ENCODE measurements at regions not wholly inside any gene's neighbourhood (a gene's known extent, or its start where the extent isn't known, plus 50 kb on each side); places are given as distances from the start of the nearest gene placed in this dataset.

- intact Hi-C loops (cut with DNase I; ENCODE audit: low total_unique reads), result no loop called here
- Histone ChIP-seq H3K4me3 (no peak overlapping the region), H3K27me3 (no peaks in the 10 kb centered on the region), H3K27ac (no peak overlapping the region), H3K9me3 (peaks cover 0 to 6% (median 0%) of the 10 kb centered on the region in 4 donors), H3K36me3 (no peaks in the 10 kb centered on the region), H3K4me1 (no peaks in the 10 kb centered on the region)
- WGBS, 5 donors, result 74 to 83% (median 75%) methylated on average over 2 of the region's 2 CpGs
- TF ChIP-seq POLR2A (IDR thresholded peaks at IDR 0.05), result no peak
- TF ChIP-seq POLR2AphosphoS5 (IDR thresholded peaks at IDR 0.05), result no peak
- no peak for TF ChIP-seq CTCF (IDR thresholded peaks at IDR 0.05)
- no peak for TF ChIP-seq EP300 (IDR thresholded peaks at IDR 0.05)
- DNase-seq, result no peak
These were observed 86.5 kb upstream of the FXR1 start for GRCh38 chr3:180825964-180826363.

DNA sequence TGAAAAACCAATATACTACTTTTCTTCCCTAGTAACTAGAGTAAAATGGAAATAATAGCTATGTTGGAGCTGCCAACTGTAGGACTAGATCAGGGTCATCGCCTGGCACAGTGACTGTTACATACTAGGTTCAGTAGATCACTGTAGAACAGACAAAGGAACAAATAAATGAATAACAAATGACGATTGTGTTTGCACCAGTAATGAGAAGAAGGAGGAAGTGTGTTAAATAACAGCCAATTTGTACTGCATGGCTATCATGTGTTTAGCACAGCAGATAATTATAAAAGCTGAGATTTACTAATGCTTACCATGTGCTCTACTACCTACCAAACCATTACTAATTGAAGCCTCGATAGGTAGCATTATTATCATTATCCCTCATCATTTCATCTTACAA, 85.3 kb upstream of the FXR1 start:
- peaks cover 0 to 6% (median 0%) of the 10 kb centered on the region in 4 donors for H3K9me3 ChIP-seq
- H3K36me3 ChIP-seq, result no peaks in the 10 kb centered on the region
- 77 to 84% (median 82%) methylated on average over 3 of the region's 3 CpGs for WGBS, 5 donors
- no peak for DNase-seq
- intact Hi-C loops (cut with DNase I; ENCODE audit: low total_unique reads), result no loop called here
- H3K4me3 ChIP-seq, result no peak overlapping the region
- H3K27me3 ChIP-seq, result no peaks in the 10 kb centered on the region
- H3K27ac ChIP-seq, result no peak overlapping the region
- H3K4me1 ChIP-seq, result no peaks in the 10 kb centered on the region
- no peak for TF ChIP-seq POLR2AphosphoS5 (IDR thresholded peaks at IDR 0.05)
- TF ChIP-seq CTCF (IDR thresholded peaks at IDR 0.05), result no peak
- no peak for TF ChIP-seq POLR2A (IDR thresholded peaks at IDR 0.05)
- TF ChIP-seq EP300 (IDR thresholded peaks at IDR 0.05), result no peak

GRCh38 chr3:180828001-180828720, 84.3 kb upstream of the FXR1 start:
- TF ChIP-seq CTCF (IDR thresholded peaks at IDR 0.05) (no peak), EP300 (IDR thresholded peaks at IDR 0.05) (no peak), POLR2A (IDR thresholded peaks at IDR 0.05) (no peak), POLR2AphosphoS5 (IDR thresholded peaks at IDR 0.05) (no peak)
- 88 to 94% (median 92%) methylated on average over 9 to 36 of the region's 36 CpGs for WGBS, 5 donors
- intact Hi-C loops (cut with DNase I; ENCODE audit: low total_unique reads), result no loop called here
- no peaks in the 10 kb centered on the region for H3K27me3 ChIP-seq
- no peak overlapping the region for H3K4me3 ChIP-seq
- H3K36me3 ChIP-seq, result no peaks in the 10 kb centered on the region
- H3K4me1 ChIP-seq, result no peaks in the 10 kb centered on the region
- H3K9me3 ChIP-seq, result peaks cover 0 to 6% (median 0%) of the 10 kb centered on the region in 4 donors
- H3K27ac ChIP-seq, result no peak overlapping the region
- no peak for DNase-seq

- peak in 1 of 2 donors; percentile 1 for DNase-seq
- no peak overlapping the region for H3K27ac ChIP-seq
- intact Hi-C loops (cut with DNase I; ENCODE audit: low total_unique reads), result no loop called here
- H3K36me3 ChIP-seq, result no peaks in the 10 kb centered on the region
- H3K4me3 ChIP-seq, result no peak overlapping the region
- WGBS, 5 donors, result 92 to 97% (median 94%) methylated on average over 29 to 43 of the region's 43 CpGs
- no peak for TF ChIP-seq CTCF (IDR thresholded peaks at IDR 0.05)
- no peak for TF ChIP-seq POLR2AphosphoS5 (IDR thresholded peaks at IDR 0.05)
- TF ChIP-seq POLR2A (IDR thresholded peaks at IDR 0.05), result no peak
- TF ChIP-seq EP300 (IDR thresholded peaks at IDR 0.05), result no peak
- H3K4me1 ChIP-seq, result no peaks in the 10 kb centered on the region
- no peaks in the 10 kb centered on the region for H3K27me3 ChIP-seq
- peaks cover 0 to 6% (median 0%) of the 10 kb centered on the region in 4 donors for H3K9me3 ChIP-seq
These were observed 83.6 kb upstream of the FXR1 start for GRCh38 chr3:180828723-180829408.

All from stomach (tissue), 8 donors.